ENCODE measurements at regions not wholly inside any gene's neighbourhood (a gene's known extent, or its start where the extent isn't known, plus 50 kb on each side); places are given as distances from the start of the nearest gene placed in this dataset.

GRCh38 chrX:17944833-17945497, 83.9 kb upstream of the RAI2 start:
- TF ChIP-seq CTCF (IDR thresholded peaks at IDR 0.05; ENCODE audit: insufficient read depth, low read length, poor library complexity, severe bottlenecking) (peak; percentile 27), EZH2phosphoT487 (conservative IDR thresholded peaks at IDR 0.05; ENCODE audit: low read length) (no peak)

Data from SU-DHL-6 (cell line).